H9 (cell line): ENCODE measurements at regions not wholly inside any gene's neighbourhood (a gene's known extent, or its start where the extent isn't known, plus 50 kb on each side); places are given as distances from the start of the nearest gene placed in this dataset.

Experiments
- DNase-seq: peaks from one replicate; pipeline ENCODE4 v3.0.0-alpha.2; 2017
- H2AFZ ChIP-seq: one replicate; pipeline ENCODE4 v1.6.1; 2013; ENCODE audit warnings: mild to moderate bottlenecking, low read length, control low read depth, moderate library complexity
- H2AK5ac ChIP-seq: 2 replicates; pipeline ENCODE4 v1.6.1; 2013; ENCODE audit warnings: low read length, control low read depth, mixed read lengths; ENCODE audit not compliant: insufficient read length
- H2BK120ac ChIP-seq: one replicate; pipeline ENCODE4 v1.6.1; 2013; ENCODE audit warnings: low read depth, mild to moderate bottlenecking, low read length, control low read depth, inconsistent platforms; ENCODE audit not compliant: poor library complexity, severe bottlenecking
- H2BK12ac ChIP-seq: 2 replicates; pipeline ENCODE4 v1.6.1; 2013; ENCODE audit warnings: low read length, control low read depth, mixed read lengths, low read depth; ENCODE audit not compliant: insufficient read length
- H2BK15ac ChIP-seq: 2 replicates; pipeline ENCODE4 v1.6.1; 2013; ENCODE audit warnings: low read depth, low read length, control low read depth
- H2BK20ac ChIP-seq: one replicate; pipeline ENCODE4 v1.6.1; 2013; ENCODE audit warnings: low read depth, mild to moderate bottlenecking, low read length, control low read depth, inconsistent platforms; ENCODE audit not compliant: poor library complexity, severe bottlenecking
- H2BK5ac ChIP-seq: 2 replicates; pipeline ENCODE4 v1.6.1; 2013; ENCODE audit warnings: low read length, control low read depth, mixed read lengths; ENCODE audit not compliant: insufficient read length
- H3K14ac ChIP-seq: 2 replicates; pipeline ENCODE4 v1.6.1; 2013; ENCODE audit warnings: low read length, control low read depth; ENCODE audit not compliant: insufficient read depth
- H3K18ac ChIP-seq: 2 replicates; pipeline ENCODE4 v1.6.1; 2013; ENCODE audit warnings: low read depth, mild to moderate bottlenecking, mixed read lengths, low read length, control low read depth; ENCODE audit not compliant: insufficient read length
- H3K23ac ChIP-seq: 2 replicates; pipeline ENCODE4 v1.6.1; 2013; ENCODE audit warnings: low read length, control low read depth, mixed read lengths, low read depth; ENCODE audit not compliant: insufficient read length
- H3K23me2 ChIP-seq: 2 replicates; pipeline ENCODE4 v1.6.1; 2013; ENCODE audit warnings: low read depth, mild to moderate bottlenecking, mixed read lengths, low read length, control low read depth; ENCODE audit not compliant: insufficient read length, poor library complexity, severe bottlenecking
- H3K27ac ChIP-seq: 2 replicates; pipeline ENCODE4 v1.5.1; 2013; ENCODE audit warnings: low read length, control low read depth, mixed read lengths, low read depth; ENCODE audit not compliant: insufficient read length
- H3K27me3 ChIP-seq: 2 replicates; pipeline ENCODE4 v1.6.1; 2013; ENCODE audit warnings: low read length, control low read depth, inconsistent platforms; ENCODE audit not compliant: insufficient read depth
- H3K4ac ChIP-seq: 2 replicates; pipeline ENCODE4 v1.6.1; 2013; ENCODE audit warnings: low read depth, mild to moderate bottlenecking, control low read depth, inconsistent platforms, low read length, moderate library complexity
- H3K4me1 ChIP-seq: 2 replicates; pipeline ENCODE4 v1.6.1; 2013; ENCODE audit warnings: low read length, control low read depth, inconsistent platforms; ENCODE audit not compliant: insufficient read depth
- H3K4me2 ChIP-seq: 2 replicates; pipeline ENCODE4 v1.6.1; 2013; ENCODE audit warnings: low read length, control low read depth, mixed read lengths; ENCODE audit not compliant: insufficient read length, insufficient read depth
- H3K56ac ChIP-seq: 2 replicates; pipeline ENCODE4 v1.6.1; 2013; ENCODE audit warnings: low read depth, mild to moderate bottlenecking, mixed read lengths, low read length, control low read depth; ENCODE audit not compliant: insufficient read length
- H3K79me1 ChIP-seq: 2 replicates; pipeline ENCODE4 v1.6.1; 2013; ENCODE audit warnings: low read depth, mild to moderate bottlenecking, moderate library complexity, low read length, control low read depth, inconsistent platforms; ENCODE audit not compliant: insufficient read depth, poor library complexity, severe bottlenecking
- H3K79me2 ChIP-seq: 2 replicates; pipeline ENCODE4 v1.6.1; 2013; ENCODE audit warnings: low read length, control low read depth, inconsistent platforms; ENCODE audit not compliant: insufficient read depth
- H3K9ac ChIP-seq: 2 replicates; pipeline ENCODE4 v1.6.1; 2013; ENCODE audit warnings: low read length, control low read depth, mixed read lengths; ENCODE audit not compliant: insufficient read length; ENCODE audit errors: extremely low read depth
- H3K9me3 ChIP-seq: one replicate; pipeline ENCODE4 v1.6.1; 2013; ENCODE audit warnings: low read depth, low read length, inconsistent platforms; ENCODE audit not compliant: control insufficient read depth
- H3T11ph ChIP-seq: one replicate; pipeline ENCODE4 v1.6.1; 2013; ENCODE audit warnings: mild to moderate bottlenecking, low read length, control low read depth, inconsistent platforms
- H4K20me1 ChIP-seq: one replicate; pipeline ENCODE4 v1.6.1; 2013; ENCODE audit not compliant: control insufficient read depth, insufficient read length, insufficient read depth
- H4K5ac ChIP-seq: 2 replicates; pipeline ENCODE4 v1.6.1; 2013; ENCODE audit warnings: low read depth, mild to moderate bottlenecking, mixed read lengths, low read length, control low read depth; ENCODE audit not compliant: insufficient read length
- H4K8ac ChIP-seq: replicated peaks from 2 replicates; pipeline ENCODE4 v1.6.1; 2013; ENCODE audit warnings: low read length, control low read depth, mixed read lengths, low read depth; ENCODE audit not compliant: insufficient read length
- H4K91ac ChIP-seq: 2 replicates; pipeline ENCODE4 v1.6.1; 2013; ENCODE audit warnings: low read depth, mild to moderate bottlenecking, moderate library complexity, mixed read lengths, low read length, control low read depth; ENCODE audit not compliant: insufficient read length
- H3K27ac Mint-ChIP-seq, 3 experiments: 2 replicates in 2 of 3; 3 replicates in 1 of 3; pipeline ENCODE4 v1.8.0; 2020 to 2021; ENCODE audit warnings: mixed read lengths in 3 of 3, mild to moderate bottlenecking in 1 of 3, moderate library complexity in 1 of 3
- H3K27me3 Mint-ChIP-seq: 2 replicates; pipeline ENCODE4 v1.8.0; 2021; ENCODE audit warnings: low read depth, mild to moderate bottlenecking, moderate library complexity, mixed read lengths
- H3K36me3 Mint-ChIP-seq, 3 experiments: 2 replicates in 2 of 3; 3 replicates in 1 of 3; pipeline ENCODE4 v1.8.0; 2020 to 2021; ENCODE audit warnings: low read depth in 3 of 3, mixed read lengths in 3 of 3; ENCODE audit not compliant: insufficient read depth in 1 of 3
- H3K4me1 Mint-ChIP-seq, 2 experiments: 2 replicates each; pipeline ENCODE4 v1.8.0; 2020; ENCODE audit warnings: mixed read lengths in 2 of 2
- H3K4me3 Mint-ChIP-seq, 2 experiments: 2 replicates in 1 of 2; 3 replicates in 1 of 2; pipeline ENCODE4 v1.8.0; 2020 to 2021; ENCODE audit warnings: mild to moderate bottlenecking in 2 of 2, mixed read lengths in 2 of 2, moderate library complexity in 1 of 2
- H3K9me3 Mint-ChIP-seq, 2 experiments: 2 replicates in 1 of 2; 3 replicates in 1 of 2; pipeline ENCODE4 v1.8.0; 2020; ENCODE audit warnings: mild to moderate bottlenecking in 2 of 2, mixed read lengths in 2 of 2, moderate library complexity in 1 of 2
- WGBS: extraction: QIAGEN DNeasy Blood & Tissue Kit; methylation state at CpG from one replicate; pipeline ENCODE4 v1.1.7; 2013; ENCODE audit warnings: missing lambda C conversion rate, low lambda C conversion rate, mixed read lengths; ENCODE audit not compliant: insufficient read length; ENCODE audit errors: extremely low coverage; 5-methylcytosine and 5-hydroxymethylcytosine counted together
- TF ChIP-seq, protein P1 (sequence below): fragments of 200-600 bp; sonication (generic); conservative IDR thresholded peaks from 3 replicates; pipeline ENCODE4 v1.8.0; 2021; ENCODE audit warnings: antibody characterized with exemption, mild to moderate bottlenecking

DNA sequence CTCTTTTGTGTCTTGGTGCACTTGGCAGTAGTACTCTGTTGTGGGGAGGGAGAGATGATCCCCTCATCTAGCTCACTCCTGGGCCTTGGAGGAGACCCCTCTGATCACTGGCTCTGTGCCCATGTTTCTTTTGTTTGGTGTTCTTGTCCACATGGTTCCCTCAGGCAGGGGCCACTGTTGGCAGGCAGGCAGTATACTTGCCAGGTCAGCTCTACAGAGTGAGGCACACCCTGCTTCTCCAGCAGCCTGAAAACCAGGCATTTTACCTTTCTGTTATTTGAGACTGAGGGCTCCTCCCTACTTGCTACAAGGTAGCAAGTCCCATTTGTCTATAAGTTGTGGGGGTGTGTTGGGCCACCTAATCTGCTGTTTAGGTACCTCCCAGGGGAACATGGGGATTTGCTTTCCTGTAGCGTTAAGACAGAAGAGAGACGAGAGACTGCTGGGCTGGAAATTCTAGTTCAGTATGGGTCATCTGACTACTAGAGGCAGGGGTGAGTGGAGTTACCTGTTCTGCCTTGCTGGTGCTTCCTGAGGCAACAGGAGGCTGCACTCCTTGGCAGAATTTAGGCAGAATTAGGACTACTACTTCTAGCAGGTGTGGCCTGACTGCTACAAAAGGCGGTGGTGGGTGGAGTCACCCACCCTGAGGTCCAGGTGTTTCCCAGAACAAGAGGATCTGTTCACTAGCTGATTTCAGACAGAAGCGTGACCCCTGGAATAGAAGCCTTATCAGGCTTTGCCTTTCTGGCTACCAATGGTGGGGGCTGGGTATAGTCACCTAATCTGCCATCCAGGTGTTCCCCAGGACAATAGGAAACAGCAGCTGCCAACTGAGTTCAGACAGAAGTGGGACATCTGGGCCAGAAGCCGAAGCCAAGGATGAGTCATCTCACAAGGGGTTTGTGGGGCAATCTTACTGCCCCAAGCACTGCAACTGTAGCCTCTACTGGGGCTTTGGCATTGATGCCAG lies 843.0 kb upstream of the ATXN8OS start:
- H3K23me2 ChIP-seq: no peaks in the 10 kb centered on the region
- no peak overlapping the region for H3T11ph ChIP-seq
- H3K4me2 ChIP-seq: no peak overlapping the region
- no peak overlapping the region for H4K8ac ChIP-seq
- H3K14ac ChIP-seq: no peak overlapping the region
- TF ChIP-seq, protein P1, sequence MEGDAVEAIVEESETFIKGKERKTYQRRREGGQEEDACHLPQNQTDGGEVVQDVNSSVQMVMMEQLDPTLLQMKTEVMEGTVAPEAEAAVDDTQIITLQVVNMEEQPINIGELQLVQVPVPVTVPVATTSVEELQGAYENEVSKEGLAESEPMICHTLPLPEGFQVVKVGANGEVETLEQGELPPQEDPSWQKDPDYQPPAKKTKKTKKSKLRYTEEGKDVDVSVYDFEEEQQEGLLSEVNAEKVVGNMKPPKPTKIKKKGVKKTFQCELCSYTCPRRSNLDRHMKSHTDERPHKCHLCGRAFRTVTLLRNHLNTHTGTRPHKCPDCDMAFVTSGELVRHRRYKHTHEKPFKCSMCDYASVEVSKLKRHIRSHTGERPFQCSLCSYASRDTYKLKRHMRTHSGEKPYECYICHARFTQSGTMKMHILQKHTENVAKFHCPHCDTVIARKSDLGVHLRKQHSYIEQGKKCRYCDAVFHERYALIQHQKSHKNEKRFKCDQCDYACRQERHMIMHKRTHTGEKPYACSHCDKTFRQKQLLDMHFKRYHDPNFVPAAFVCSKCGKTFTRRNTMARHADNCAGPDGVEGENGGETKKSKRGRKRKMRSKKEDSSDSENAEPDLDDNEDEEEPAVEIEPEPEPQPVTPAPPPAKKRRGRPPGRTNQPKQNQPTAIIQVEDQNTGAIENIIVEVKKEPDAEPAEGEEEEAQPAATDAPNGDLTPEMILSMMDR: no peak
- no peak overlapping the region for H2BK120ac ChIP-seq
- H3K27me3 ChIP-seq: no peaks in the 10 kb centered on the region
- Mint-ChIP-seq H3K27me3 (no peaks in the 10 kb centered on the region; the same call in 1 of the 2 replicates), H3K27ac (peak overlapping the region in 1 of 3 experiments; percentile 2; a peak in 1 of 7 replicates), H3K4me1 (peaks cover 4 to 5% of the 10 kb centered on the region in 2 experiments; a peak in 2 of 4 replicates), H3K4me3 (no peak overlapping the region), H3K36me3 (peaks cover 0 to 2% (median 1%) of the 10 kb centered on the region in 3 experiments; a peak in 3 of 7 replicates), H3K9me3 (peaks cover 0 to 2% of the 10 kb centered on the region in 2 experiments; a peak in 1 of 5 replicates)
- no peak overlapping the region for H4K5ac ChIP-seq
- H3K79me2 ChIP-seq: no peaks in the 10 kb centered on the region
- no peak overlapping the region for H2AK5ac ChIP-seq
- H3K9me3 ChIP-seq: no peaks in the 10 kb centered on the region
- H3K27ac ChIP-seq: no peak overlapping the region
- no peaks in the 10 kb centered on the region for H4K20me1 ChIP-seq
- no peak overlapping the region for H3K18ac ChIP-seq
- no peak overlapping the region for H2BK15ac ChIP-seq
- no peak overlapping the region for H3K56ac ChIP-seq
- H3K79me1 ChIP-seq: no peaks in the 10 kb centered on the region
- no peak overlapping the region for H3K23ac ChIP-seq
- H2BK5ac ChIP-seq: no peak overlapping the region
- no peak overlapping the region for H3K9ac ChIP-seq
- no peak overlapping the region for H2BK20ac ChIP-seq
- H4K91ac ChIP-seq: no peak overlapping the region
- H2AFZ ChIP-seq: no peak overlapping the region
- DNase-seq: no peak
- no peak overlapping the region for H3K4ac ChIP-seq
- no peaks in the 10 kb centered on the region for H3K4me1 ChIP-seq
- no peak overlapping the region for H2BK12ac ChIP-seq
- WGBS: no CpG with 5 or more reads among the region's 5 CpGs
